H9 (cell line): ENCODE measurements at regions not wholly inside any gene's neighbourhood (a gene's known extent, or its start where the extent isn't known, plus 50 kb on each side); places are given as distances from the start of the nearest gene placed in this dataset.

Experiments used
- DNase-seq: peaks from one replicate; pipeline ENCODE4 v3.0.0-alpha.2; 2017
- H2AFZ ChIP-seq: one replicate; pipeline ENCODE4 v1.6.1; 2013; ENCODE audit warnings: mild to moderate bottlenecking, low read length, control low read depth, moderate library complexity
- H2AK5ac ChIP-seq: 2 replicates; pipeline ENCODE4 v1.6.1; 2013; ENCODE audit warnings: low read length, control low read depth, mixed read lengths; ENCODE audit not compliant: insufficient read length
- H2BK120ac ChIP-seq: one replicate; pipeline ENCODE4 v1.6.1; 2013; ENCODE audit warnings: low read depth, mild to moderate bottlenecking, low read length, control low read depth, inconsistent platforms; ENCODE audit not compliant: poor library complexity, severe bottlenecking
- H2BK12ac ChIP-seq: 2 replicates; pipeline ENCODE4 v1.6.1; 2013; ENCODE audit warnings: low read length, control low read depth, mixed read lengths, low read depth; ENCODE audit not compliant: insufficient read length
- H2BK15ac ChIP-seq: 2 replicates; pipeline ENCODE4 v1.6.1; 2013; ENCODE audit warnings: low read depth, low read length, control low read depth
- H2BK20ac ChIP-seq: one replicate; pipeline ENCODE4 v1.6.1; 2013; ENCODE audit warnings: low read depth, mild to moderate bottlenecking, low read length, control low read depth, inconsistent platforms; ENCODE audit not compliant: poor library complexity, severe bottlenecking
- H2BK5ac ChIP-seq: 2 replicates; pipeline ENCODE4 v1.6.1; 2013; ENCODE audit warnings: low read length, control low read depth, mixed read lengths; ENCODE audit not compliant: insufficient read length
- H3K14ac ChIP-seq: 2 replicates; pipeline ENCODE4 v1.6.1; 2013; ENCODE audit warnings: low read length, control low read depth; ENCODE audit not compliant: insufficient read depth
- H3K18ac ChIP-seq: 2 replicates; pipeline ENCODE4 v1.6.1; 2013; ENCODE audit warnings: low read depth, mild to moderate bottlenecking, mixed read lengths, low read length, control low read depth; ENCODE audit not compliant: insufficient read length
- H3K23ac ChIP-seq: 2 replicates; pipeline ENCODE4 v1.6.1; 2013; ENCODE audit warnings: low read length, control low read depth, mixed read lengths, low read depth; ENCODE audit not compliant: insufficient read length
- H3K23me2 ChIP-seq: 2 replicates; pipeline ENCODE4 v1.6.1; 2013; ENCODE audit warnings: low read depth, mild to moderate bottlenecking, mixed read lengths, low read length, control low read depth; ENCODE audit not compliant: insufficient read length, poor library complexity, severe bottlenecking
- H3K27ac ChIP-seq: 2 replicates; pipeline ENCODE4 v1.5.1; 2013; ENCODE audit warnings: low read length, control low read depth, mixed read lengths, low read depth; ENCODE audit not compliant: insufficient read length
- H3K27me3 ChIP-seq: 2 replicates; pipeline ENCODE4 v1.6.1; 2013; ENCODE audit warnings: low read length, control low read depth, inconsistent platforms; ENCODE audit not compliant: insufficient read depth
- H3K4ac ChIP-seq: 2 replicates; pipeline ENCODE4 v1.6.1; 2013; ENCODE audit warnings: low read depth, mild to moderate bottlenecking, control low read depth, inconsistent platforms, low read length, moderate library complexity
- H3K4me1 ChIP-seq: 2 replicates; pipeline ENCODE4 v1.6.1; 2013; ENCODE audit warnings: low read length, control low read depth, inconsistent platforms; ENCODE audit not compliant: insufficient read depth
- H3K4me2 ChIP-seq: 2 replicates; pipeline ENCODE4 v1.6.1; 2013; ENCODE audit warnings: low read length, control low read depth, mixed read lengths; ENCODE audit not compliant: insufficient read length, insufficient read depth
- H3K56ac ChIP-seq: 2 replicates; pipeline ENCODE4 v1.6.1; 2013; ENCODE audit warnings: low read depth, mild to moderate bottlenecking, mixed read lengths, low read length, control low read depth; ENCODE audit not compliant: insufficient read length
- H3K79me1 ChIP-seq: 2 replicates; pipeline ENCODE4 v1.6.1; 2013; ENCODE audit warnings: low read depth, mild to moderate bottlenecking, moderate library complexity, low read length, control low read depth, inconsistent platforms; ENCODE audit not compliant: insufficient read depth, poor library complexity, severe bottlenecking
- H3K79me2 ChIP-seq: 2 replicates; pipeline ENCODE4 v1.6.1; 2013; ENCODE audit warnings: low read length, control low read depth, inconsistent platforms; ENCODE audit not compliant: insufficient read depth
- H3K9ac ChIP-seq: 2 replicates; pipeline ENCODE4 v1.6.1; 2013; ENCODE audit warnings: low read length, control low read depth, mixed read lengths; ENCODE audit not compliant: insufficient read length; ENCODE audit errors: extremely low read depth
- H3K9me3 ChIP-seq: one replicate; pipeline ENCODE4 v1.6.1; 2013; ENCODE audit warnings: low read depth, low read length, inconsistent platforms; ENCODE audit not compliant: control insufficient read depth
- H3T11ph ChIP-seq: one replicate; pipeline ENCODE4 v1.6.1; 2013; ENCODE audit warnings: mild to moderate bottlenecking, low read length, control low read depth, inconsistent platforms
- H4K20me1 ChIP-seq: one replicate; pipeline ENCODE4 v1.6.1; 2013; ENCODE audit not compliant: control insufficient read depth, insufficient read length, insufficient read depth
- H4K5ac ChIP-seq: 2 replicates; pipeline ENCODE4 v1.6.1; 2013; ENCODE audit warnings: low read depth, mild to moderate bottlenecking, mixed read lengths, low read length, control low read depth; ENCODE audit not compliant: insufficient read length
- H4K8ac ChIP-seq: replicated peaks from 2 replicates; pipeline ENCODE4 v1.6.1; 2013; ENCODE audit warnings: low read length, control low read depth, mixed read lengths, low read depth; ENCODE audit not compliant: insufficient read length
- H4K91ac ChIP-seq: 2 replicates; pipeline ENCODE4 v1.6.1; 2013; ENCODE audit warnings: low read depth, mild to moderate bottlenecking, moderate library complexity, mixed read lengths, low read length, control low read depth; ENCODE audit not compliant: insufficient read length
- H3K27ac Mint-ChIP-seq, 3 experiments: 2 replicates in 2 of 3; 3 replicates in 1 of 3; pipeline ENCODE4 v1.8.0; 2020 to 2021; ENCODE audit warnings: mixed read lengths in 3 of 3, mild to moderate bottlenecking in 1 of 3, moderate library complexity in 1 of 3
- H3K27me3 Mint-ChIP-seq: 2 replicates; pipeline ENCODE4 v1.8.0; 2021; ENCODE audit warnings: low read depth, mild to moderate bottlenecking, moderate library complexity, mixed read lengths
- H3K36me3 Mint-ChIP-seq, 3 experiments: 2 replicates in 2 of 3; 3 replicates in 1 of 3; pipeline ENCODE4 v1.8.0; 2020 to 2021; ENCODE audit warnings: low read depth in 3 of 3, mixed read lengths in 3 of 3; ENCODE audit not compliant: insufficient read depth in 1 of 3
- H3K4me1 Mint-ChIP-seq, 2 experiments: 2 replicates each; pipeline ENCODE4 v1.8.0; 2020; ENCODE audit warnings: mixed read lengths in 2 of 2
- H3K4me3 Mint-ChIP-seq, 2 experiments: 2 replicates in 1 of 2; 3 replicates in 1 of 2; pipeline ENCODE4 v1.8.0; 2020 to 2021; ENCODE audit warnings: mild to moderate bottlenecking in 2 of 2, mixed read lengths in 2 of 2, moderate library complexity in 1 of 2
- H3K9me3 Mint-ChIP-seq, 2 experiments: 2 replicates in 1 of 2; 3 replicates in 1 of 2; pipeline ENCODE4 v1.8.0; 2020; ENCODE audit warnings: mild to moderate bottlenecking in 2 of 2, mixed read lengths in 2 of 2, moderate library complexity in 1 of 2
- CTCF ChIP-seq: fragments of 200-600 bp; sonication (generic); conservative IDR thresholded peaks from 3 replicates; pipeline ENCODE4 v1.8.0; 2021; ENCODE audit warnings: antibody characterized with exemption, mild to moderate bottlenecking
- WGBS: extraction: QIAGEN DNeasy Blood & Tissue Kit; methylation state at CpG from one replicate; pipeline ENCODE4 v1.1.7; 2013; ENCODE audit warnings: missing lambda C conversion rate, low lambda C conversion rate, mixed read lengths; ENCODE audit not compliant: insufficient read length; ENCODE audit errors: extremely low coverage; 5-methylcytosine and 5-hydroxymethylcytosine counted together

GRCh38 chr3:117144853-117145252 is 435.3 kb downstream of the TUSC7 start:
- Histone ChIP-seq H4K91ac (no peak overlapping the region), H2BK5ac (no peak overlapping the region), H3K27ac (no peak overlapping the region), H4K5ac (no peak overlapping the region), H3K27me3 (no peaks in the 10 kb centered on the region), H3K4me2 (no peak overlapping the region), H4K20me1 (no peaks in the 10 kb centered on the region), H3K9me3 (no peaks in the 10 kb centered on the region), H3T11ph (no peak overlapping the region), H3K56ac (no peak overlapping the region), H3K23me2 (no peaks in the 10 kb centered on the region), H2BK120ac (no peak overlapping the region), H2BK20ac (no peak overlapping the region), H2AFZ (no peak overlapping the region), H3K4me1 (peaks cover 3% of the 10 kb centered on the region), H3K4ac (no peak overlapping the region), H3K79me2 (no peaks in the 10 kb centered on the region), H3K23ac (no peak overlapping the region), H2BK15ac (no peak overlapping the region), H3K18ac (no peak overlapping the region), H3K79me1 (no peaks in the 10 kb centered on the region), H4K8ac (no peak overlapping the region), H3K9ac (no peak overlapping the region), H3K14ac (no peak overlapping the region; the same call in 1 of the 2 replicates), H2AK5ac (no peak overlapping the region), H2BK12ac (peak overlapping the region; percentile 50)
- H3K4me1 Mint-ChIP-seq: peaks cover 25 to 26% of the 10 kb centered on the region in 2 experiments
- WGBS: no CpG with 5 or more reads among the region's 5 CpGs
- no peak overlapping the region for H3K4me3 Mint-ChIP-seq
- H3K27ac Mint-ChIP-seq: no peak overlapping the region
- no peaks in the 10 kb centered on the region; a peak in 1 of 7 replicates for H3K36me3 Mint-ChIP-seq
- DNase-seq: no peak
- no peak for TF ChIP-seq CTCF
- no peaks in the 10 kb centered on the region for H3K9me3 Mint-ChIP-seq
- no peaks in the 10 kb centered on the region for H3K27me3 Mint-ChIP-seq
